SK-N-SH (cell line): ENCODE measurements at regions not wholly inside any gene's neighbourhood (a gene's known extent, or its start where the extent isn't known, plus 50 kb on each side); places are given as distances from the start of the nearest gene placed in this dataset.

Experiments
- CTCF ChIA-PET: fragments of 300-600, 350-600 bp; formaldehyde crosslinking; extraction: SDS; loops from one replicate; lab custom pipeline; 2021; lab: Yijun Ruan, JAX
- POLR2A ChIA-PET: fragments of 350-600 bp; sonication (Branson Sonifier 250); formaldehyde crosslinking; extraction: SDS; loops from one replicate; lab custom pipeline; 2020; ENCODE audit warnings: antibody characterized with exemption, inconsistent platforms; lab: Yijun Ruan, JAX
- DNase-seq: peaks from one replicate; pipeline ENCODE4 v3.0.0; 2012
- H2AFZ ChIP-seq: fragments of 200-600 bp; sonication (generic); 2 replicates; pipeline ENCODE4 v1.8.1; 2016; ENCODE audit warnings: antibody characterized with exemption, mild to moderate bottlenecking, low read depth
- H3F3A ChIP-seq: fragments of 200-600 bp; sonication (generic); replicated peaks from 2 replicates; pipeline ENCODE3; 2016; ENCODE audit warnings: antibody characterized with exemption, mild to moderate bottlenecking; ENCODE audit not compliant: insufficient read depth
- H3K27ac ChIP-seq, 2 experiments: fragments of 200-500 bp in 1 of 2; fragments of 200-600 bp in 1 of 2; sonication (Bioruptor generic) in 1 of 2; sonication (generic), shearing (Covaris generic) in 1 of 2; 2 replicates each; pipeline versions ENCODE4 v1.5.1 to v1.6.1; 2014 to 2016; ENCODE audit warnings: low read depth in 2 of 2, inconsistent platforms in 1 of 2, low read length in 1 of 2, mild to moderate bottlenecking in 1 of 2, mixed read lengths in 1 of 2
- H3K27me3 ChIP-seq: fragments of 200-600 bp; sonication (generic), shearing (Covaris generic); 2 replicates; pipeline ENCODE4 v1.6.1; 2016; ENCODE audit warnings: mixed run types; ENCODE audit not compliant: insufficient read depth
- H3K36me3 ChIP-seq, 2 experiments: fragments of 200-500 bp in 1 of 2; fragments of 200-600 bp in 1 of 2; sonication (Bioruptor generic) in 1 of 2; sonication (generic) in 1 of 2; replicated peaks in 1 of 2; 2 replicates each; pipeline versions ENCODE3 to v1.5.1; 2014 to 2016; ENCODE audit warnings: low read length in 1 of 2, mild to moderate bottlenecking in 1 of 2; ENCODE audit not compliant: insufficient read depth in 2 of 2, control insufficient read depth in 1 of 2
- H3K4me1 ChIP-seq, 2 experiments: fragments of 200-500 bp in 1 of 2; fragments of 200-600 bp in 1 of 2; sonication (Bioruptor generic) in 1 of 2; sonication (generic), shearing (Covaris generic) in 1 of 2; 2 replicates each; pipeline versions ENCODE4 v1.5.1 to v1.6.1; 2014 to 2016; ENCODE audit warnings: low read depth in 1 of 2, low read length in 1 of 2, mixed run types in 1 of 2; ENCODE audit not compliant: insufficient read depth in 2 of 2, control insufficient read depth in 1 of 2
- H3K4me2 ChIP-seq: fragments of 200-600 bp; sonication (generic), shearing (Covaris generic); 2 replicates; pipeline ENCODE4 v1.6.1; 2017; ENCODE audit warnings: mixed run types
- H3K4me3 ChIP-seq, 2 experiments: fragments of 200-500 bp in 1 of 2; fragments of 200-600 bp in 1 of 2; sonication (Bioruptor generic) in 1 of 2; sonication (generic), shearing (Covaris generic) in 1 of 2; 2 replicates each; pipeline versions ENCODE4 v1.5.1 to v1.8.1; 2014 to 2016; ENCODE audit warnings: low read depth in 2 of 2, inconsistent platforms in 1 of 2, low read length in 1 of 2, mild to moderate bottlenecking in 1 of 2, mixed read lengths in 1 of 2, moderate library complexity in 1 of 2
- H3K79me2 ChIP-seq: fragments of 200-600 bp; sonication (generic); 2 replicates; pipeline ENCODE4 v1.8.1; 2017; ENCODE audit warnings: mild to moderate bottlenecking; ENCODE audit not compliant: insufficient read depth
- H3K9ac ChIP-seq: fragments of 200-600 bp; sonication (generic); 2 replicates; pipeline ENCODE4 v1.6.1; 2017; ENCODE audit warnings: mixed run types
- H3K9me2 ChIP-seq: fragments of 200-600 bp; sonication (generic); 2 replicates; pipeline ENCODE4 v1.6.1; 2017; ENCODE audit warnings: mixed run types
- H3K9me3 ChIP-seq: fragments of 200-600 bp; sonication (generic); 2 replicates; pipeline ENCODE4 v1.6.1; 2017; ENCODE audit warnings: mixed run types, mild to moderate bottlenecking, moderate library complexity
- H4K20me1 ChIP-seq: fragments of 200-600 bp; sonication (generic); 2 replicates; pipeline ENCODE4 v1.6.1; 2017; ENCODE audit warnings: mild to moderate bottlenecking, mixed run types; ENCODE audit not compliant: insufficient read depth
- ELF1 ChIP-seq: IDR thresholded peaks from 2 replicates; pipeline ENCODE4 v1.4.0; 2012
- EP300 ChIP-seq, 2 experiments: IDR thresholded peaks; 2 replicates each; pipeline versions ENCODE4 v1.4.0 to v1.6.1; 2012; ENCODE audit warnings: borderline replicate concordance in 1 of 2, low read depth in 1 of 2, low read length in 1 of 2
- GABPA ChIP-seq: IDR thresholded peaks from 2 replicates; pipeline ENCODE4 v1.4.0; 2012; ENCODE audit warnings: low read depth, mild to moderate bottlenecking
- GATA2 ChIP-seq: sonication (generic); formaldehyde crosslinking; IDR thresholded peaks from 2 replicates; pipeline ENCODE4 v1.5.0; 2020; ENCODE audit warnings: mild to moderate bottlenecking, missing genetic modification reagents
- JUND ChIP-seq: IDR thresholded peaks from 2 replicates; pipeline ENCODE4 v1.4.0; 2012
- MXI1 ChIP-seq: IDR thresholded peaks from 2 replicates; pipeline ENCODE4 v1.6.1; 2012; ENCODE audit warnings: mild to moderate bottlenecking, low read depth, low read length, improper control_type of control experiment
- NFIC ChIP-seq: IDR thresholded peaks from 2 replicates; pipeline ENCODE4 v1.4.0; 2012; ENCODE audit warnings: borderline replicate concordance
- RAD21 ChIP-seq: IDR thresholded peaks from 2 replicates; pipeline ENCODE4 v1.6.1; 2012; ENCODE audit warnings: mild to moderate bottlenecking, low read length
- SIN3A ChIP-seq: IDR thresholded peaks from 2 replicates; pipeline ENCODE4 v1.6.1; 2012; ENCODE audit warnings: low read depth, mild to moderate bottlenecking, low read length, moderate library complexity, borderline replicate concordance
- SMC3 ChIP-seq: IDR thresholded peaks from 2 replicates; pipeline ENCODE4 v1.6.1; 2012; ENCODE audit warnings: low read depth, low read length, improper control_type of control experiment
- WGBS: methylation state at CpG from one replicate; pipeline ENCODE4 v1.1.6; 2017; ENCODE audit warnings: low lambda C conversion rate; 5-methylcytosine and 5-hydroxymethylcytosine counted together
- TF ChIP-seq, protein P1 (sequence below): IDR thresholded peaks from 2 replicates; pipeline ENCODE4 v1.6.1; 2012; ENCODE audit warnings: mild to moderate bottlenecking, low read depth, low read length, moderate library complexity
- TF ChIP-seq, protein P2 (sequence below): IDR thresholded peaks from 2 replicates; pipeline ENCODE4 v1.4.0; 2012; ENCODE audit warnings: low read depth, borderline replicate concordance
- TF ChIP-seq, protein P3 (sequence below): IDR thresholded peaks from 2 replicates; pipeline ENCODE4 v1.4.0; 2012; ENCODE audit warnings: low read depth, borderline replicate concordance
- TF ChIP-seq, protein P4 (sequence below): fragments of 150-350 bp; IDR thresholded peaks from 2 replicates; pipeline ENCODE4 v1.6.1; 2017; ENCODE audit warnings: antibody characterized with exemption, low read length, low read depth, borderline replicate concordance
- TF ChIP-seq, protein P5 (sequence below): IDR thresholded peaks from 2 replicates; pipeline ENCODE4 v1.4.0; 2012; ENCODE audit warnings: low read depth

DNA sequence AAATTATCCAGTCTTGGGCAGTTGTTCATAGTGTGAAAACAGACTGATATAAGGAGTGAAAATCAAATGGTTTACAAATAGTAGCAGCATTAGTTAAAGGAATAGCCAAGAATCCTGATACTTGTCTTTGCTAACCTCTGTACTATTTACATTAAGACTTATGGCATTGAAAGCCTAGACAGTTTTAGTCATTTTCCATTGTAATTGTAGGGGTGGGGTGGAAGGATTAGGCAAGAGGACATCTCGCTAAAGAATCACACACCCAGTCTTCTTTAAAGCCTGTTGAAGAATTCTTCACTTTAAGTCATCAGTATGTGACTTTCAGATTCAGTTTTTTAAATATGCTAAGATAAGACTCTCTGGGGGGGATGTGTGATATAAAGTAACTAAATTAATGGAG is 207.5 kb upstream of the PHACTR1 start (continued):
- TF ChIP-seq, protein P1, sequence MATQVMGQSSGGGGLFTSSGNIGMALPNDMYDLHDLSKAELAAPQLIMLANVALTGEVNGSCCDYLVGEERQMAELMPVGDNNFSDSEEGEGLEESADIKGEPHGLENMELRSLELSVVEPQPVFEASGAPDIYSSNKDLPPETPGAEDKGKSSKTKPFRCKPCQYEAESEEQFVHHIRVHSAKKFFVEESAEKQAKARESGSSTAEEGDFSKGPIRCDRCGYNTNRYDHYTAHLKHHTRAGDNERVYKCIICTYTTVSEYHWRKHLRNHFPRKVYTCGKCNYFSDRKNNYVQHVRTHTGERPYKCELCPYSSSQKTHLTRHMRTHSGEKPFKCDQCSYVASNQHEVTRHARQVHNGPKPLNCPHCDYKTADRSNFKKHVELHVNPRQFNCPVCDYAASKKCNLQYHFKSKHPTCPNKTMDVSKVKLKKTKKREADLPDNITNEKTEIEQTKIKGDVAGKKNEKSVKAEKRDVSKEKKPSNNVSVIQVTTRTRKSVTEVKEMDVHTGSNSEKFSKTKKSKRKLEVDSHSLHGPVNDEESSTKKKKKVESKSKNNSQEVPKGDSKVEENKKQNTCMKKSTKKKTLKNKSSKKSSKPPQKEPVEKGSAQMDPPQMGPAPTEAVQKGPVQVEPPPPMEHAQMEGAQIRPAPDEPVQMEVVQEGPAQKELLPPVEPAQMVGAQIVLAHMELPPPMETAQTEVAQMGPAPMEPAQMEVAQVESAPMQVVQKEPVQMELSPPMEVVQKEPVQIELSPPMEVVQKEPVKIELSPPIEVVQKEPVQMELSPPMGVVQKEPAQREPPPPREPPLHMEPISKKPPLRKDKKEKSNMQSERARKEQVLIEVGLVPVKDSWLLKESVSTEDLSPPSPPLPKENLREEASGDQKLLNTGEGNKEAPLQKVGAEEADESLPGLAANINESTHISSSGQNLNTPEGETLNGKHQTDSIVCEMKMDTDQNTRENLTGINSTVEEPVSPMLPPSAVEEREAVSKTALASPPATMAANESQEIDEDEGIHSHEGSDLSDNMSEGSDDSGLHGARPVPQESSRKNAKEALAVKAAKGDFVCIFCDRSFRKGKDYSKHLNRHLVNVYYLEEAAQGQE, result no peak
- TF ChIP-seq, protein P2, sequence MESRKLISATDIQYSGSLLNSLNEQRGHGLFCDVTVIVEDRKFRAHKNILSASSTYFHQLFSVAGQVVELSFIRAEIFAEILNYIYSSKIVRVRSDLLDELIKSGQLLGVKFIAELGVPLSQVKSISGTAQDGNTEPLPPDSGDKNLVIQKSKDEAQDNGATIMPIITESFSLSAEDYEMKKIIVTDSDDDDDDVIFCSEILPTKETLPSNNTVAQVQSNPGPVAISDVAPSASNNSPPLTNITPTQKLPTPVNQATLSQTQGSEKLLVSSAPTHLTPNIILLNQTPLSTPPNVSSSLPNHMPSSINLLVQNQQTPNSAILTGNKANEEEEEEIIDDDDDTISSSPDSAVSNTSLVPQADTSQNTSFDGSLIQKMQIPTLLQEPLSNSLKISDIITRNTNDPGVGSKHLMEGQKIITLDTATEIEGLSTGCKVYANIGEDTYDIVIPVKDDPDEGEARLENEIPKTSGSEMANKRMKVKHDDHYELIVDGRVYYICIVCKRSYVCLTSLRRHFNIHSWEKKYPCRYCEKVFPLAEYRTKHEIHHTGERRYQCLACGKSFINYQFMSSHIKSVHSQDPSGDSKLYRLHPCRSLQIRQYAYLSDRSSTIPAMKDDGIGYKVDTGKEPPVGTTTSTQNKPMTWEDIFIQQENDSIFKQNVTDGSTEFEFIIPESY, result no peak
- TF ChIP-seq, protein P3, sequence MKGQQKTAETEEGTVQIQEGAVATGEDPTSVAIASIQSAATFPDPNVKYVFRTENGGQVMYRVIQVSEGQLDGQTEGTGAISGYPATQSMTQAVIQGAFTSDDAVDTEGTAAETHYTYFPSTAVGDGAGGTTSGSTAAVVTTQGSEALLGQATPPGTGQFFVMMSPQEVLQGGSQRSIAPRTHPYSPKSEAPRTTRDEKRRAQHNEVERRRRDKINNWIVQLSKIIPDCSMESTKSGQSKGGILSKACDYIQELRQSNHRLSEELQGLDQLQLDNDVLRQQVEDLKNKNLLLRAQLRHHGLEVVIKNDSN, result no peak
- TF ChIP-seq GABPA, result no peak
- no peak for TF ChIP-seq NFIC
- TF ChIP-seq EP300 (IDR thresholded peaks at IDR 0.05; ENCODE audit: borderline replicate concordance in 1 of 2, low read depth in 1 of 2, low read length in 1 of 2), result no peak
- no peak for TF ChIP-seq SMC3

DNA sequence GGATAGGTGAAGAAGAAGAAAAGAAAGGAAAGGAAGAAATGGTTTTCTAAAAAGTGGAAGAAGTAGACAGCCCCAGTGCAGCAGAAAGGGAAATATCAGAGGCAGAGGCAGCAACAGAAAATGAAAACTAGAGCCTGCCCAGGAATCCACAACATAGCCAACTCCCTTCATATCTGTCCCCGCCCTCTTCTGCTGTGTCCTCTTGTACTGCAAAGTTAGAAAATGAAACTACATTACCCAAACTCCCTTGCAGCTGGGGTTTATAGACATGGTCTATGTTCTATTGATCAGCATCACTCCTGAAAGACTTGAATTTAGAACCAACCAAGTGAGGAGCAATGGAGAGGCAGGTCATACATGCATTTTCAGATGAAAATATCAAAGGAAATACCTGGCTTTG is 200.5 kb upstream of the PHACTR1 start:
- H3K27ac ChIP-seq, result no peak overlapping the region
- H2AFZ ChIP-seq, result 0 out of 2 replicates have a peak overlapping the region, but pooled peaks have one; percentile 8
- no peaks in the 10 kb centered on the region for H3F3A ChIP-seq
- H3K79me2 ChIP-seq, result no peaks in the 10 kb centered on the region
- no peak overlapping the region for H3K4me3 ChIP-seq
- TF ChIP-seq MXI1 (no peak), GATA2 (CRISPR knock-in tag) (no peak), ELF1 (no peak), JUND (no peak), SIN3A (no peak), RAD21 (no peak)
- TF ChIP-seq, protein P4, sequence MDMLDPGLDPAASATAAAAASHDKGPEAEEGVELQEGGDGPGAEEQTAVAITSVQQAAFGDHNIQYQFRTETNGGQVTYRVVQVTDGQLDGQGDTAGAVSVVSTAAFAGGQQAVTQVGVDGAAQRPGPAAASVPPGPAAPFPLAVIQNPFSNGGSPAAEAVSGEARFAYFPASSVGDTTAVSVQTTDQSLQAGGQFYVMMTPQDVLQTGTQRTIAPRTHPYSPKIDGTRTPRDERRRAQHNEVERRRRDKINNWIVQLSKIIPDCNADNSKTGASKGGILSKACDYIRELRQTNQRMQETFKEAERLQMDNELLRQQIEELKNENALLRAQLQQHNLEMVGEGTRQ, result no peak
- TF ChIP-seq, protein P2, result no peak
- TF ChIP-seq, protein P5, sequence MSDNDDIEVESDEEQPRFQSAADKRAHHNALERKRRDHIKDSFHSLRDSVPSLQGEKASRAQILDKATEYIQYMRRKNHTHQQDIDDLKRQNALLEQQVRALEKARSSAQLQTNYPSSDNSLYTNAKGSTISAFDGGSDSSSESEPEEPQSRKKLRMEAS, result no peak
- H3K9me3 ChIP-seq, result no peaks in the 10 kb centered on the region
- no peak overlapping the region for H3K9ac ChIP-seq
- no peak overlapping the region for H3K4me2 ChIP-seq
- ChIA-PET POLR2A (no interaction called here), CTCF (no interaction called here)
- H4K20me1 ChIP-seq, result no peaks in the 10 kb centered on the region
- DNase-seq, result no peak
- H3K9me2 ChIP-seq, result no peaks in the 10 kb centered on the region
- no peaks in the 10 kb centered on the region for H3K27me3 ChIP-seq
- no peaks in the 10 kb centered on the region for H3K4me1 ChIP-seq
- no peaks in the 10 kb centered on the region for H3K36me3 ChIP-seq
- 63% methylated on average over 1 of the region's 1 CpG for WGBS
